Eye (tissue), 1 donor: ENCODE measurements at regions not wholly inside any gene's neighbourhood (a gene's known extent, or its start where the extent isn't known, plus 50 kb on each side); places are given as distances from the start of the nearest gene placed in this dataset.

ENCODE experiments used
- DNase-seq: peaks from one replicate; pipeline ENCODE4 v3.0.0-alpha.2; 2015

DNA sequence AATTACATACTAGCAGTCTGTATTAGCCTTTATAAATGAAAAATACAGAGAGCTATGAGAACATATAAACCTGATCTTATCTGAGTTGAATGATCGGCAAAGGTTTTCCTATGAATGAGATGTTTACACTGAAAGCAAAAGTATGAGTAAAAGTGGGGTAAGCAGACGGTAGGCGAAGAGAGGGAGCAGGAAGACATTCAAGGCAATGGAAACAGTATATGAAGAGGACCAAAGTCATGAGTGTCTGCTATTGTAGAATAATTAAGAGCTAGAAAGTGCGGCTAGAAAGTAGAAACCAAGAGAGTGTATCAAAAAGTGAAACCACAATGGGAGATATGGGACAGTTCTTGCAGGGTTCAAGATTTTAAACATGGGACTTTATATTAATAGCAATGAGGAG lies 67.0 kb upstream of the TMLHE start:
- DNase-seq, result no peak

DNA sequence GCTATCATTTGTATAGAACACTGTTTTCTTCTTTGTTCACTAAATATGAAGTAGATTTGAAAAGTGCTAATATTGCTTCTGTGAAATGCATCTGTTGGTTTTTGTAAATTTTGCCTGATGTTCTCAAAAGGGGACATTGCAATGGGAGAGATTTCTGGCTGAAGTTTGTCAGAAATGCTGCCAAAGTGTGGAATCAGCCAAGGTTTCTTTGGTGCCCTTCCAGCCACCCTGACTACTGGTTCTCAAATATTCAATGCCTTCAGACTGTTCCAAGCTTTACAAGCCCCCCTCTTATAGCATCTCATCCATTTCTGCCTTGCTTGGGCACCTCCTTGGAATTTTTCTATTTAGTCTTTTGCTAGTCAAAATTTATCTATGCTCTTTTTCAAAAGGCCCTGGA lies 60.6 kb upstream of the TMLHE start:
- DNase-seq, result no peak

DNA sequence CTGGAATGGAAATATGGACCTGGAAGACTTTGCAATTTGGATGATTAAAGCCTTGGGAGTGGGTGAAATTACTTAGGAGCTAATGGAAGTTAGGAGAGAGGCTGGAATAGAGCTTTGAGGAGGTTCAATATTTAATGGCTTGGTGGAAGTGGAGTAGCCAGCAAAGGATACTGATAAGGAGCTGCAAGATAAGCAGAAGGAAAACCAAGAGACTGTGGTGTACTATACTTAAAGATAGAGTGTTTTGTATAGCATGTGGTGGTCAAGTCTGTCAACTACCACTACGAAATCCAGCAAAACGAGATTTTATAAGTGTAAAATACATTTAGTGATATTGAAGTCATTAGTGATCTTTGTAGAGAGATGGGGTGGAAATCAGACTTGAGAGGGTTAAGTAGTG lies 54.0 kb upstream of the TMLHE start:
- no peak for DNase-seq
